ENCODE measurements at regions not wholly inside any gene's neighbourhood (a gene's known extent, or its start where the extent isn't known, plus 50 kb on each side); places are given as distances from the start of the nearest gene placed in this dataset.

- Histone ChIP-seq H3K36me3 (ENCODE audit: control insufficient read depth in 2 of 2, insufficient read depth in 2 of 2, low read length in 1 of 2) (no peaks in the 10 kb centered on the region), H3K27me3 (replicated peaks in 1 of 2; ENCODE audit: control insufficient read depth in 2 of 2, insufficient read depth in 2 of 2, low read length in 1 of 2) (no peaks in the 10 kb centered on the region), H4K20me1 (ENCODE audit: control insufficient read depth, insufficient read depth) (no peaks in the 10 kb centered on the region), H2AFZ (ENCODE audit: control insufficient read depth, low read depth, low read length) (no peak overlapping the region), H3K27ac (ENCODE audit: control insufficient read depth, insufficient read depth) (no peak overlapping the region), H3K9me3 (replicated peaks; ENCODE audit: control insufficient read depth, insufficient read depth, low read length) (no peaks in the 10 kb centered on the region), H3K4me2 (ENCODE audit: control insufficient read depth, insufficient read depth) (no peak overlapping the region), H3K4me3 (no peak overlapping the region), H3K4me1 (ENCODE audit: control insufficient read depth, insufficient read depth, low read length) (no peaks in the 10 kb centered on the region), H3K79me2 (ENCODE audit: control insufficient read depth, insufficient read depth, low read length) (no peaks in the 10 kb centered on the region), H3K9ac (ENCODE audit: control insufficient read depth, insufficient read depth, low read length) (no peak overlapping the region)
- no peak for DNase-seq (ENCODE audit: low read depth, low spot score)
- no peak for ATAC-seq
- ChIA-PET POLR2A (no interaction called here), SMC1A (ENCODE audit: uncharacterized antibody, unreplicated experiment) (no interaction called here), CTCF (no interaction called here), RAD21 (ENCODE audit: unreplicated experiment) (no interaction called here)
- no peak for FAIRE-seq
- TF ChIP-seq ZBTB11 (CRISPR knock-in tag; IDR thresholded peaks at IDR 0.05) (no peak), RAD21 (IDR thresholded peaks at IDR 0.05; ENCODE audit: insufficient read depth, low read depth, low read length) (no peak), RELB (IDR thresholded peaks at IDR 0.05; ENCODE audit: low read depth) (no peak), SMAD1 (IDR thresholded peaks at IDR 0.05; ENCODE audit: low read depth, partially characterized antibody) (no peak), ZSCAN29 (IDR thresholded peaks at IDR 0.05) (no peak), NFXL1 (IDR thresholded peaks at IDR 0.05; ENCODE audit: borderline replicate concordance) (no peak), SRF (IDR thresholded peaks at IDR 0.05; ENCODE audit: low read depth in 2 of 2, low read length in 2 of 2) (no peak), NFYB (IDR thresholded peaks at IDR 0.05; ENCODE audit: insufficient read depth, low read depth, low read length) (no peak), TCF7 (IDR thresholded peaks at IDR 0.05; ENCODE audit: borderline replicate concordance) (no peak)
- in situ Hi-C loops (cut with MboI) (no loop called here), intact Hi-C loops (cut with micrococcal nuclease; ENCODE audit: unreplicated experiment) (no loop called here)
- no TSS peak for BruUV-seq (replicated peaks)
- 34% methylated on average over 3 of the region's 3 CpGs for WGBS (ENCODE audit: insufficient coverage, insufficient replicate concordance, low lambda C conversion rate, missing lambda C conversion rate)
These were observed 81.4 kb upstream of the CFAP20DC start for GRCh38 chr3:59131016-59131766.
